ENCODE measurements at regions not wholly inside any gene's neighbourhood (a gene's known extent, or its start where the extent isn't known, plus 50 kb on each side); places are given as distances from the start of the nearest gene placed in this dataset.
"Not testable (repeated sequence)": the region's sequence is repeated elsewhere in the genome, so short reads cannot be mapped to it uniquely, and the experiment has no call there.

GRCh38 chr6:139446768-139447655, 72.6 kb upstream of the CITED2 start:
- Histone ChIP-seq H3K4me3 (ENCODE audit: severe bottlenecking) (no peak overlapping the region), H3K36me3 (ENCODE audit: low read depth) (no peaks in the 10 kb centered on the region), H3K27me3 (ENCODE audit: insufficient read depth, poor library complexity, severe bottlenecking) (no peaks in the 10 kb centered on the region), H3K27ac (ENCODE audit: poor library complexity, severe bottlenecking) (no peak overlapping the region), H3K4me1 (ENCODE audit: insufficient read depth, poor library complexity, severe bottlenecking) (peaks cover 10% of the 10 kb centered on the region), H3K9me3 (ENCODE audit: severe bottlenecking) (no peaks in the 10 kb centered on the region)
- TF ChIP-seq, protein P1, sequence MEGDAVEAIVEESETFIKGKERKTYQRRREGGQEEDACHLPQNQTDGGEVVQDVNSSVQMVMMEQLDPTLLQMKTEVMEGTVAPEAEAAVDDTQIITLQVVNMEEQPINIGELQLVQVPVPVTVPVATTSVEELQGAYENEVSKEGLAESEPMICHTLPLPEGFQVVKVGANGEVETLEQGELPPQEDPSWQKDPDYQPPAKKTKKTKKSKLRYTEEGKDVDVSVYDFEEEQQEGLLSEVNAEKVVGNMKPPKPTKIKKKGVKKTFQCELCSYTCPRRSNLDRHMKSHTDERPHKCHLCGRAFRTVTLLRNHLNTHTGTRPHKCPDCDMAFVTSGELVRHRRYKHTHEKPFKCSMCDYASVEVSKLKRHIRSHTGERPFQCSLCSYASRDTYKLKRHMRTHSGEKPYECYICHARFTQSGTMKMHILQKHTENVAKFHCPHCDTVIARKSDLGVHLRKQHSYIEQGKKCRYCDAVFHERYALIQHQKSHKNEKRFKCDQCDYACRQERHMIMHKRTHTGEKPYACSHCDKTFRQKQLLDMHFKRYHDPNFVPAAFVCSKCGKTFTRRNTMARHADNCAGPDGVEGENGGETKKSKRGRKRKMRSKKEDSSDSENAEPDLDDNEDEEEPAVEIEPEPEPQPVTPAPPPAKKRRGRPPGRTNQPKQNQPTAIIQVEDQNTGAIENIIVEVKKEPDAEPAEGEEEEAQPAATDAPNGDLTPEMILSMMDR (IDR thresholded peaks at IDR 0.05; ENCODE audit: poor library complexity, severe bottlenecking): no peak
- DNase-seq (ENCODE audit: low spot score) (no peak), ATAC-seq (ENCODE audit: low read depth) (no peak)

GRCh38 chr6:139446138-139446715, 71.8 kb upstream of the CITED2 start:
- Histone ChIP-seq H3K27me3 (ENCODE audit: insufficient read depth, poor library complexity, severe bottlenecking) (no peaks in the 10 kb centered on the region), H3K4me1 (ENCODE audit: insufficient read depth, poor library complexity, severe bottlenecking) (peaks cover 6% of the 10 kb centered on the region), H3K9me3 (ENCODE audit: severe bottlenecking) (no peaks in the 10 kb centered on the region), H3K4me3 (ENCODE audit: severe bottlenecking) (no peak overlapping the region), H3K36me3 (ENCODE audit: low read depth) (no peaks in the 10 kb centered on the region), H3K27ac (ENCODE audit: poor library complexity, severe bottlenecking) (no peak overlapping the region)
- no peak for ATAC-seq (ENCODE audit: low read depth)
- TF ChIP-seq, protein P1 (IDR thresholded peaks at IDR 0.05; ENCODE audit: poor library complexity, severe bottlenecking): no peak
- no peak for DNase-seq (ENCODE audit: low spot score)

- not testable (repeated sequence) for ATAC-seq (ENCODE audit: low read depth); H3K36me3 ChIP-seq (ENCODE audit: low read depth); H3K27ac ChIP-seq (ENCODE audit: poor library complexity, severe bottlenecking); DNase-seq (ENCODE audit: low spot score); H3K9me3 ChIP-seq (ENCODE audit: severe bottlenecking); H3K4me3 ChIP-seq (ENCODE audit: severe bottlenecking); H3K27me3 ChIP-seq (ENCODE audit: insufficient read depth, poor library complexity, severe bottlenecking); H3K4me1 ChIP-seq (ENCODE audit: insufficient read depth, poor library complexity, severe bottlenecking)
Measured at GRCh38 chr6:139444273-139444787, 69.9 kb upstream of the CITED2 start.

DNA sequence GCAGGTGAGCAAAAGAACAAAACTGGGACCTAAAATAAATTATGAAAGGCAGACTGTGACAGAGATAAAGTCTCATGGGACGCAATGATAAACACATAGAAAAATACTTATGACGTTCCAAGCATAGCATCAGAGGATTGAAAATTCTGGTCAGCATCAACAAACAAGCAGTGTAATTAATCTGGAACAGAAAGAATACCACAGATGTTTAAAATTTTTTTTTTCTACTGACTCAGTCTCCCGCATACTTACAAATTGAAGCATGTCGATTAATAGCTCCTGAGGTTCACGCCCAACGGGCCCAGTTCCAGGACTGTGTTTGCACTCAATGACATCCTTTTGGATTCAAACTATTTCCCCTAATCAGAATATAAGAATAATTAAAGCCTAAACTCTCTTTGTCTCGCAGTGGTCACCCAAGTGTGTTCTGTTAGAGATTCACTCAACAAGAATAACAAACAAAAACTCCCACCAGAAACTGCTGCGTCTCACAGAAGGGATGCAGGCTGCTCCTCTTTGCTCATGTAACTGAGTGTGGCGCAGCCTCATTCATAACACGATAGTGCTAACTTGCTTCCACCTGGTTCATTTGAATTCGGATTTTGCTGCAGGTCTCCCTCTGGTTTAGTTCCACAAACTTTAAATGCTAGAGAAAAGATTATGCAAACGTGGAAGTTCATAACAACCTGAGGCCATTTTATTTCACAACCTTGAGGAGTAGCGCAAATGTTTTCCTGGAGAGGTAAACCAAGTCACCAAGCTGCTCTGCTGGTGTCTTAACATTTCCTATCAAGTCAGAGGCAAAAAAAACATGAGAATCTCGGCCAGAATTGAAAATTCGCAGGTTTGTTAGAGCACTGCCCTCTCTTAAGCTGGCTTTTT, 69.0 kb upstream of the CITED2 start:
- Histone ChIP-seq H3K4me1 (ENCODE audit: insufficient read depth, poor library complexity, severe bottlenecking) (no peaks in the 10 kb centered on the region), H3K4me3 (ENCODE audit: severe bottlenecking) (no peak overlapping the region), H3K9me3 (ENCODE audit: severe bottlenecking) (no peaks in the 10 kb centered on the region), H3K36me3 (ENCODE audit: low read depth) (no peaks in the 10 kb centered on the region), H3K27me3 (ENCODE audit: insufficient read depth, poor library complexity, severe bottlenecking) (no peaks in the 10 kb centered on the region), H3K27ac (ENCODE audit: poor library complexity, severe bottlenecking) (no peak overlapping the region)
- DNase-seq (ENCODE audit: low spot score) (no peak), ATAC-seq (ENCODE audit: low read depth) (no peak)
- TF ChIP-seq, protein P1 (IDR thresholded peaks at IDR 0.05; ENCODE audit: poor library complexity, severe bottlenecking): no peak

DNA sequence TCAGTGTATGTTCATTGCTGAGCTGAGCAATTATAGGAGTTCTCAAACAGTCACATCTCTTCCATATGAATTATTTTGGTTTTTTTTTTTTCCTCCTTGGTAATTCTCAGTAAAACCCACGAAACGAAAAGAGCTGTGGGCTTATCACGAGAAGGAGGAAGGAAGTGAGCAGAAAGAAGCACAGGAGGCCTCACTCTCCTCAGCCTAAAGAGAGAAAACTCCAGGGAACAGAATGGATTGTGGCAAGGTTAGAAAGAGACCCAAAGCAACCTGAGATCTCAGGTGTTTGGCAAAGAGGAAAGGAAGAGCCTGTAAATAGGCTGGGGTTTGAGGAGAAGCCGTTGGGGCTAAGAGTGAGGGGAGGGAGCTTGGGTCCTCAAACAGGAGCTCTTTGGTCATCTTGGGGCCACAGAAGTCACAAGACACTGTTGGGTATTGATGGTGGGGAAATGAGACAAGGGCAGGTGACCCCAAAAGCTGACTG, 67.8 kb upstream of the CITED2 start:
- no peak overlapping the region for H3K4me3 ChIP-seq (ENCODE audit: severe bottlenecking)
- no peak for DNase-seq (ENCODE audit: low spot score)
- H3K27me3 ChIP-seq (ENCODE audit: insufficient read depth, poor library complexity, severe bottlenecking): no peaks in the 10 kb centered on the region
- TF ChIP-seq, protein P1 (IDR thresholded peaks at IDR 0.05; ENCODE audit: poor library complexity, severe bottlenecking): no peak
- H3K36me3 ChIP-seq (ENCODE audit: low read depth): no peaks in the 10 kb centered on the region
- no peaks in the 10 kb centered on the region for H3K9me3 ChIP-seq (ENCODE audit: severe bottlenecking)
- no peak overlapping the region for H3K27ac ChIP-seq (ENCODE audit: poor library complexity, severe bottlenecking)
- H3K4me1 ChIP-seq (ENCODE audit: insufficient read depth, poor library complexity, severe bottlenecking): no peaks in the 10 kb centered on the region
- no peak for ATAC-seq (ENCODE audit: low read depth)

Data from RWPE2 (cell line).